ENCODE measurements at regions not wholly inside any gene's neighbourhood (a gene's known extent, or its start where the extent isn't known, plus 50 kb on each side); places are given as distances from the start of the nearest gene placed in this dataset.

DNA sequence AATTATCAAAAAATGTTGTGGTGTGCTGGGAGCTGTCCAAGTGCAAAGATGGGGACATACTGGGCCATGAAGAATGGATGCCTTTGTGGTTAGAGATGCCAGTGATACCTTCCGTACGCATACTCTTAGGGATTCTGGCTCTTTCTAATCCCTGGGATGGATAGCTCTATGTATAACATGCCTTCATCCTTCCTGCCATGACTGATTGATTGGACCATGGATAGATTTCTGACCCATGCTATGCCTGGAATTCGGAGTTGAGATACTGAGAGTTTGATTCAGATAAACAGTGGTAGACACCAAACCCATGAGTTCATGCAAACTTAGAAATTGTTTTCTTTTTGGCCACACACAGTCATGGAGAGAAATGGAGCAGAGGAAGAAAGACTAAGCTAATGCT lies 147.2 kb upstream of the WDFY3 start:
- no peaks in the 10 kb centered on the region for H3K27me3 ChIP-seq
- H3K9me3 ChIP-seq (replicated peaks in 1 of 3): no peaks in the 10 kb centered on the region
- no peak for DNase-seq
- no peak overlapping the region for H3K27ac ChIP-seq
- no peaks in the 10 kb centered on the region for H3K4me1 ChIP-seq (replicated peaks in 1 of 2)
- TF ChIP-seq, protein P1, sequence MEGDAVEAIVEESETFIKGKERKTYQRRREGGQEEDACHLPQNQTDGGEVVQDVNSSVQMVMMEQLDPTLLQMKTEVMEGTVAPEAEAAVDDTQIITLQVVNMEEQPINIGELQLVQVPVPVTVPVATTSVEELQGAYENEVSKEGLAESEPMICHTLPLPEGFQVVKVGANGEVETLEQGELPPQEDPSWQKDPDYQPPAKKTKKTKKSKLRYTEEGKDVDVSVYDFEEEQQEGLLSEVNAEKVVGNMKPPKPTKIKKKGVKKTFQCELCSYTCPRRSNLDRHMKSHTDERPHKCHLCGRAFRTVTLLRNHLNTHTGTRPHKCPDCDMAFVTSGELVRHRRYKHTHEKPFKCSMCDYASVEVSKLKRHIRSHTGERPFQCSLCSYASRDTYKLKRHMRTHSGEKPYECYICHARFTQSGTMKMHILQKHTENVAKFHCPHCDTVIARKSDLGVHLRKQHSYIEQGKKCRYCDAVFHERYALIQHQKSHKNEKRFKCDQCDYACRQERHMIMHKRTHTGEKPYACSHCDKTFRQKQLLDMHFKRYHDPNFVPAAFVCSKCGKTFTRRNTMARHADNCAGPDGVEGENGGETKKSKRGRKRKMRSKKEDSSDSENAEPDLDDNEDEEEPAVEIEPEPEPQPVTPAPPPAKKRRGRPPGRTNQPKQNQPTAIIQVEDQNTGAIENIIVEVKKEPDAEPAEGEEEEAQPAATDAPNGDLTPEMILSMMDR (IDR thresholded peaks at IDR 0.05): no peak
- TF ChIP-seq POLR2A (IDR thresholded peaks at IDR 0.05): no peak
- intact Hi-C loops (cut with DNase I): no loop called here
- H3K4me3 ChIP-seq: no peak overlapping the region
- 81 to 90% (median 87%) methylated on average over 3 of the region's 3 CpGs for WGBS, 4 donors
- no peaks in the 10 kb centered on the region for H3K36me3 ChIP-seq (replicated peaks in 1 of 2)

DNA sequence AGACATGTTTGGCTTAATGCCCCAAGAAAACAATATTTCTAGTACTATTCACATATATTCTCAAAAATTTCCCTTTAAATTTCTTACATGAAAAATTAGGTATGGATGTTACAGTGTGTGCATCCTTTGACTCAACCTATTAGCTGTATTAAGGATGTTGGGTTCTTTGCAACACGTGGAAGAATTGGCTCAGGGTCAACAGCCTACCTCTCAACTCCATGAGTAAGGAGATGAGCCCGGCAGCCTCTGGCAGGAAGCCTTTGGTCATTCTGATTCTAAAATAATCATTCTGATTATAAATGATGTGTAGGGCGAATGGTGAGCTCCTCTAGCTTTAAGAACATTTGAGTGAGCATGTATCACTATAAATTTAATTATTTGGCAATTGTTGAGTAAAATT lies 148.0 kb upstream of the WDFY3 start:
- intact Hi-C loops (cut with DNase I): no loop called here
- TF ChIP-seq POLR2A (IDR thresholded peaks at IDR 0.05): no peak
- TF ChIP-seq, protein P1 (IDR thresholded peaks at IDR 0.05): no peak
- H3K27ac ChIP-seq: no peak overlapping the region
- WGBS, 4 donors: 39 to 57% (median 55%) methylated on average over 3 of the region's 3 CpGs
- no peaks in the 10 kb centered on the region for H3K36me3 ChIP-seq (replicated peaks in 1 of 2)
- H3K4me1 ChIP-seq (replicated peaks in 1 of 2): no peaks in the 10 kb centered on the region
- no peaks in the 10 kb centered on the region for H3K27me3 ChIP-seq
- DNase-seq: no peak
- no peaks in the 10 kb centered on the region for H3K9me3 ChIP-seq (replicated peaks in 1 of 3)
- H3K4me3 ChIP-seq: no peak overlapping the region

DNA sequence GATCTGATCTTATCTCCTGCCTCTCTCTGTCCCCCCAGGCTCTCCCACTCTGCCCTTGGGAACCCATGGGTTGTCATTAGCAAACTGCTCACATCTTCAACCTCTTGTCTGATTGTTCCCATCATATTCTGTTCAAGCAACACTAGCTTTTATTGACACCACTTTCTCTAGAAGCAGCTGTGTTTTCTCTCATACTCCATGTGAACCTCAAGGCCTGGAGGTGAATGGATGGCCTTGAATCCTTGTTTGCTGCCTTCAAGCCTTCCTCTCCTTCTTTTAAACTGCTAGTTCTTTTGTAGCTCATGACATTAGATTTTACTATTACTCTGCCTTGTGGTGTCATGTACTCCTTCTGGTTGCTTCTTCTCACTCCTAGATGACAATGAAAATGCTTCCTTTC lies 149.5 kb upstream of the WDFY3 start:
- DNase-seq: no peak
- TF ChIP-seq, protein P1 (IDR thresholded peaks at IDR 0.05): no peak
- TF ChIP-seq POLR2A (IDR thresholded peaks at IDR 0.05): no peak
- Histone ChIP-seq H3K27ac (no peak overlapping the region), H3K9me3 (replicated peaks in 1 of 3) (no peaks in the 10 kb centered on the region), H3K4me1 (replicated peaks in 1 of 2) (no peaks in the 10 kb centered on the region), H3K36me3 (replicated peaks in 1 of 2) (no peaks in the 10 kb centered on the region), H3K27me3 (no peaks in the 10 kb centered on the region), H3K4me3 (no peak overlapping the region)
- intact Hi-C loops (cut with DNase I): no loop called here

DNA sequence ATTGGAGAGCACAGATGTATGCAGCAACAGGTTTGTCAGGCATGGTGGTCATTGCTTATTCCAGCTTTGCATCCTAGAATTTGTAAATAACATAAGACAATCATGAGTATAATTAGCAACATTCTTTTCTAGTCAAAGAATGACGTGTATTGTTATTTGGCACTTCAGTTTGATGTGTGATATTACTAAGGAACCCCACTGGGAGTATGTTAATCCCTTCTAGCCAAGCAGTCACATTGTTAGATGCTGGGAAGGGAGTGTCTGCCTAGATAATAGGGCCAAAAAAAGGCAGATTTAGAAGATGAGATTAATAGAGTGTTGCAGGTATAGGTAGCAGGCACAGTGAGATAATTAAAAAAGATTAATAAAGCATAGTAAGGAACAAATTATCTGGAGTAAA lies 159.2 kb upstream of the WDFY3 start:
- TF ChIP-seq POLR2A (IDR thresholded peaks at IDR 0.05): no peak
- TF ChIP-seq, protein P1 (IDR thresholded peaks at IDR 0.05): no peak
- Histone ChIP-seq H3K9me3 (replicated peaks in 1 of 3) (no peaks in the 10 kb centered on the region), H3K27me3 (no peaks in the 10 kb centered on the region), H3K27ac (no peak overlapping the region), H3K4me3 (no peak overlapping the region), H3K36me3 (replicated peaks in 1 of 2) (no peaks in the 10 kb centered on the region), H3K4me1 (replicated peaks in 1 of 2) (peaks cover 0 to 7% of the 10 kb centered on the region in 2 donors)
- intact Hi-C loops (cut with DNase I): no loop called here
- WGBS, 4 donors: 39 to 76% (median 62%) methylated on average over 1 of the region's 1 CpG
- no peak for DNase-seq
